Colonic mucosa (tissue), 4 donors: ENCODE measurements at regions not wholly inside any gene's neighbourhood (a gene's known extent, or its start where the extent isn't known, plus 50 kb on each side); places are given as distances from the start of the nearest gene placed in this dataset.

Source experiments
- DNase-seq: peaks from one replicate; pipeline ENCODE4 v3.0.0-alpha.2; 2020
- H3K27ac ChIP-seq: fragments of 200-600 bp; one replicate; pipeline ENCODE4 v1.8.0; 2021
- H3K27me3 ChIP-seq: fragments of 200-600 bp; one replicate; pipeline ENCODE4 v1.8.0; 2021
- H3K36me3 ChIP-seq: fragments of 200-600 bp; one replicate; pipeline ENCODE4 v1.8.0; 2021
- H3K4me1 ChIP-seq: fragments of 200-600 bp; one replicate; pipeline ENCODE4 v1.8.0; 2021; ENCODE audit warnings: mild to moderate bottlenecking
- H3K4me3 ChIP-seq: fragments of 200-600 bp; one replicate; pipeline ENCODE4 v1.8.0; 2021
- H3K9ac ChIP-seq, 2 donors: one replicate each; pipeline ENCODE4 v1.7.0; 2013; ENCODE audit warnings: control low read depth in 2 of 2, low read depth in 2 of 2, low read length in 2 of 2
- H3K9me3 ChIP-seq: fragments of 200-600 bp; one replicate; pipeline ENCODE4 v1.8.0; 2021
- intact Hi-C: fragments of 100-400 bp; cut with DNase I; formaldehyde crosslinking; loops from one replicate; pipeline ENCODE4 v1.14.1; 2022
- TF ChIP-seq, protein P1 (sequence below): fragments of 200-600 bp; IDR thresholded peaks from one replicate; pipeline ENCODE4 v1.8.0; 2022; ENCODE audit warnings: antibody characterized with exemption, mild to moderate bottlenecking
- donor health status: healthy.
- donor health status: DM: no; HTN: no; CAD: no.
- donor health status: DM: no; HTN: no; CAD: no.

DNA sequence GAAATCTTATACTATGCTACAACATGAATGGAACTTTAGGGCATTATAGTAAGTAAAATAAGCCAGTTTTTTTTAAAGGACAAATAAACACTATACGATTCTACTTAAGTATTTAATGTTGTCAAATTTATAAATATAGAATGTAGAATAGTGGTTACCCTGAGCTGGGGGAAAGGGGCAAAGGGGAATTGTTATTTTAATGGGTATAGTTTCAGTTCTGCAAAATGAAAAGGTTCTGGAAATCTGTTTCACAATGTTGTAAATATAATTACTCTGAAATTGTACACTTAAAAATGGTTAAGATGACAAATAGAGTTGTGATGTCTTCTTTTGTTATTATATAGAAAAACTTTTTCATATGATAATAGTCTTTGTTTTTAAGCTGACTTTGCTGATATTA, 366.3 kb downstream of the MRPL39 start:
- H3K9ac ChIP-seq: no peak overlapping the region
- no peaks in the 10 kb centered on the region for H3K9me3 ChIP-seq
- H3K27me3 ChIP-seq: no peaks in the 10 kb centered on the region
- no peak overlapping the region for H3K4me3 ChIP-seq
- TF ChIP-seq, protein P1, sequence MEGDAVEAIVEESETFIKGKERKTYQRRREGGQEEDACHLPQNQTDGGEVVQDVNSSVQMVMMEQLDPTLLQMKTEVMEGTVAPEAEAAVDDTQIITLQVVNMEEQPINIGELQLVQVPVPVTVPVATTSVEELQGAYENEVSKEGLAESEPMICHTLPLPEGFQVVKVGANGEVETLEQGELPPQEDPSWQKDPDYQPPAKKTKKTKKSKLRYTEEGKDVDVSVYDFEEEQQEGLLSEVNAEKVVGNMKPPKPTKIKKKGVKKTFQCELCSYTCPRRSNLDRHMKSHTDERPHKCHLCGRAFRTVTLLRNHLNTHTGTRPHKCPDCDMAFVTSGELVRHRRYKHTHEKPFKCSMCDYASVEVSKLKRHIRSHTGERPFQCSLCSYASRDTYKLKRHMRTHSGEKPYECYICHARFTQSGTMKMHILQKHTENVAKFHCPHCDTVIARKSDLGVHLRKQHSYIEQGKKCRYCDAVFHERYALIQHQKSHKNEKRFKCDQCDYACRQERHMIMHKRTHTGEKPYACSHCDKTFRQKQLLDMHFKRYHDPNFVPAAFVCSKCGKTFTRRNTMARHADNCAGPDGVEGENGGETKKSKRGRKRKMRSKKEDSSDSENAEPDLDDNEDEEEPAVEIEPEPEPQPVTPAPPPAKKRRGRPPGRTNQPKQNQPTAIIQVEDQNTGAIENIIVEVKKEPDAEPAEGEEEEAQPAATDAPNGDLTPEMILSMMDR: no peak
- H3K27ac ChIP-seq: no peak overlapping the region
- intact Hi-C loops: no loop called here
- no peak for DNase-seq
- H3K36me3 ChIP-seq: no peaks in the 10 kb centered on the region
- no peaks in the 10 kb centered on the region for H3K4me1 ChIP-seq

DNA sequence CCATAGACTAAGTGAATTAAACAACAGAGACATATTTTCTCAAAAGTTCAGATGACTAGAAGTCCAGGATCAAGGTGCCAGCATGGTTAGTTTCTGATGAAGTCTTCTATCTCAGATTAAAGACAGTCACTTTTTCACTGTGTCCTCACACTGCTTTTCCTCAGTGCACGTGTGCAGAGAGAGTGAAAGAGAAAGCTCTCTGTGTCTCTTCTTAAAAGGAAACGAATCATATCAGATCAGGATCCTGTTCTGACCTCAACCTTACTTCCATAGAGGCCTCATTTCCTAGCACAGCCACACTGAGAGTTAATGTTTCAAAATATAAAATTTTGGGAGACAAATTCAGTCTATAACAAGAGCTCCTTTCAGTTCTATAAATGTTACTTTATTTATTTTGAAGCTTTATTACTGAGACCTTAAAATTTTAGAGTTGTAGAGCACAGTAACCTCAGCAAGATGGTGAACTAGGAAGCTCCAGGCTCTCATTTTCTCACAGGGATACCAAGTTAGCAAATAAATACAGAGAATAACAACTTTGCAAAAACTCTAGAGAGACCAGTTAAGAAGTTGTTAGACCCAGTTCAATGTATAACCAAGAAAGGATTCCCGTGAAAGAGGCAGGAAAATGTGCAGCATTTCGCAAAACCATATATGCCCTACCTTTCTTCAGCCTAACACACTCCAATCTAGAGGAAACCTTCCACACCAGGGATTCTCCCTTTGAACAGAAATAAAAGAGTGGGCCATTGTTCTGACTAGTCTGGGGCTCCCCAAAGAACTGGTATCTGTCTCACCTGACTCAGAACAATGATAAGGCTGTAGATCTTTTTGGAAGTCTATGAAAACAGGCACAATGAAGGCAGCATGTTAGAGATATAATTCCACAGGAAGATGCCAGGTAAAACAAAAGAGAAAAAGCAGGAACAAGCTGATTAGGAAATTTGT, 372.2 kb downstream of the MRPL39 start:
- Histone ChIP-seq H3K36me3 (no peaks in the 10 kb centered on the region), H3K4me1 (no peaks in the 10 kb centered on the region), H3K27me3 (no peaks in the 10 kb centered on the region), H3K9ac (no peak overlapping the region), H3K9me3 (no peaks in the 10 kb centered on the region), H3K4me3 (no peak overlapping the region), H3K27ac (no peak overlapping the region)
- TF ChIP-seq, protein P1: no peak
- DNase-seq: no peak
- intact Hi-C loops: no loop called here

DNA sequence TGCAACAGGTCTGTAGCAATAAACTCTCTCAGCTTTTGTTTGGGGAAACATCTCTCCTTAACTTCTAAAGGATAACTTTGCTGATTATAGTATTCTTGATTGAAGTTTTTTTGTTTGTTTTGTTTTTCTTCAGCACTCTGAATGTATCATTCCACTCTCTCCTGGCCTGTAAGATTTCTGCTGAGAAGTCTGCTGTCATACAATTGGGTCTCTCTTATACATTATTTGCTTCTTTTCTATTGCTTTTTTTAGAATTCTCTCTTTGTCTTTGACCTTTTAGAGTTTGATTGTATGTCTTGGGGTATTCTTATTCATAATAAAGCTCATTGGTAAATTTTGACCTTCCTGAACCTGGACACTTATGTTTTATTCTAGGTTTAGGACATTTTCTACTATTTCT, 386.3 kb downstream of the MRPL39 start:
- TF ChIP-seq, protein P1: no peak
- Histone ChIP-seq H3K4me1 (no peaks in the 10 kb centered on the region), H3K27me3 (no peaks in the 10 kb centered on the region), H3K9ac (no peak overlapping the region), H3K27ac (no peak overlapping the region), H3K4me3 (no peak overlapping the region), H3K9me3 (no peaks in the 10 kb centered on the region), H3K36me3 (no peaks in the 10 kb centered on the region)
- DNase-seq: no peak
- intact Hi-C loops: no loop called here

DNA sequence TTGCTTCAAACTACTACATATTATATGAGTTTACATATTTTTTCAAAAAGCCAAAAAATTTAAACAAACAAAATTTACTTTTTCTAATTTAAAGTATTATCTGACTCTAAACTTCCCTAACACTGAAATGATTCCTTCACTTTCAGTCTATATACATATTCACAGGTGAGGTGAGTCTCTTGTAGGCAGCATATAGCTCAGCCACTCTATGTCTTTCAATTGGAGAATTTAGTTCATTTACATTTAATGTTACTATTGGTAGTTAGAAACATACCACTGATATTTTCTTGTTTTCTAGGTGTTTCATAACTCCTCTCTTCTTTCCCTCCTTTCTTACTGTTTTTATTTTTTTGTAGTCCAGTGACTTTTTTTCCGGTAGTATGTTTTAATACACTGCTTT, 387.1 kb downstream of the MRPL39 start:
- no peaks in the 10 kb centered on the region for H3K9me3 ChIP-seq
- H3K9ac ChIP-seq: no peak overlapping the region
- H3K27me3 ChIP-seq: no peaks in the 10 kb centered on the region
- TF ChIP-seq, protein P1: no peak
- no peaks in the 10 kb centered on the region for H3K4me1 ChIP-seq
- no peak overlapping the region for H3K4me3 ChIP-seq
- DNase-seq: no peak
- no peak overlapping the region for H3K27ac ChIP-seq
- no peaks in the 10 kb centered on the region for H3K36me3 ChIP-seq
- intact Hi-C loops: no loop called here

DNA sequence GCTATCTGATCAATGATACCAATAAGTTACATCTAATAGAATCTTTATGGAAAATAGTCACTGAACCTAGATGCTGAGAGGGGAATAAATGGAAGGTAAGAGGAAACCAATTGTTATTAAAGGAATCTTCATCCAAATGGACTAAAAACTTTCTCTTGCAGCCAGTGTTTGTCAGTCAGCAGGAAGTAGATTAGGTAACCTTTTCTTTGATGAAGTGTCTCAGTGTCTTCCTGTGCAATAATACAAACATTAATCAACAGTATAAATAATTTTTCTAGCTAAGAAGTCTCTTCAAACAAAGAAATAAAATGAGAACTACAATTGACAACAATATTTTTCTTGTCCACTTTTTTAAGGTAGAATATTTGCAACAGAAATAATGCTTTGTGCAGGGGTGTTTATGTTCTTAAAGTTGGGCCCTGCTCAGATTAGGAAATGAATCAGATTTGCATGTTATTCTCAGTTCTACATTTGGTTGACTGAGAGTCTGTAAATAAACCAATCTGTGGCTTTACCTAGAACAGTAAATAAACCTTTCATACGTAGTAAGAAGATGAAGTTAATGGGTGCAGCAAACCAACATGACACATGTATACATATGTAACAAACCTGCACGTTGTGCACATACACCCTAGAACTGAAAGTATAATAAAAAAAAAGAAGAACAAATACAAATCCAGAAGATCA, 391.4 kb downstream of the MRPL39 start:
- Histone ChIP-seq H3K4me3 (no peak overlapping the region), H3K27me3 (no peaks in the 10 kb centered on the region), H3K36me3 (no peaks in the 10 kb centered on the region), H3K9ac (no peak overlapping the region), H3K4me1 (no peaks in the 10 kb centered on the region), H3K27ac (no peak overlapping the region), H3K9me3 (no peaks in the 10 kb centered on the region)
- intact Hi-C loops: no loop called here
- TF ChIP-seq, protein P1: no peak
- DNase-seq: no peak
